H9 (cell line): ENCODE measurements at regions not wholly inside any gene's neighbourhood (a gene's known extent, or its start where the extent isn't known, plus 50 kb on each side); places are given as distances from the start of the nearest gene placed in this dataset.

Experiments used
- DNase-seq: peaks from one replicate; pipeline ENCODE4 v3.0.0-alpha.2; 2017
- H2AFZ ChIP-seq: one replicate; pipeline ENCODE4 v1.6.1; 2013; ENCODE audit warnings: mild to moderate bottlenecking, low read length, control low read depth, moderate library complexity
- H2AK5ac ChIP-seq: 2 replicates; pipeline ENCODE4 v1.6.1; 2013; ENCODE audit warnings: low read length, control low read depth, mixed read lengths; ENCODE audit not compliant: insufficient read length
- H2BK120ac ChIP-seq: one replicate; pipeline ENCODE4 v1.6.1; 2013; ENCODE audit warnings: low read depth, mild to moderate bottlenecking, low read length, control low read depth, inconsistent platforms; ENCODE audit not compliant: poor library complexity, severe bottlenecking
- H2BK12ac ChIP-seq: 2 replicates; pipeline ENCODE4 v1.6.1; 2013; ENCODE audit warnings: low read length, control low read depth, mixed read lengths, low read depth; ENCODE audit not compliant: insufficient read length
- H2BK15ac ChIP-seq: 2 replicates; pipeline ENCODE4 v1.6.1; 2013; ENCODE audit warnings: low read depth, low read length, control low read depth
- H2BK20ac ChIP-seq: one replicate; pipeline ENCODE4 v1.6.1; 2013; ENCODE audit warnings: low read depth, mild to moderate bottlenecking, low read length, control low read depth, inconsistent platforms; ENCODE audit not compliant: poor library complexity, severe bottlenecking
- H2BK5ac ChIP-seq: 2 replicates; pipeline ENCODE4 v1.6.1; 2013; ENCODE audit warnings: low read length, control low read depth, mixed read lengths; ENCODE audit not compliant: insufficient read length
- H3K14ac ChIP-seq: 2 replicates; pipeline ENCODE4 v1.6.1; 2013; ENCODE audit warnings: low read length, control low read depth; ENCODE audit not compliant: insufficient read depth
- H3K18ac ChIP-seq: 2 replicates; pipeline ENCODE4 v1.6.1; 2013; ENCODE audit warnings: low read depth, mild to moderate bottlenecking, mixed read lengths, low read length, control low read depth; ENCODE audit not compliant: insufficient read length
- H3K23ac ChIP-seq: 2 replicates; pipeline ENCODE4 v1.6.1; 2013; ENCODE audit warnings: low read length, control low read depth, mixed read lengths, low read depth; ENCODE audit not compliant: insufficient read length
- H3K23me2 ChIP-seq: 2 replicates; pipeline ENCODE4 v1.6.1; 2013; ENCODE audit warnings: low read depth, mild to moderate bottlenecking, mixed read lengths, low read length, control low read depth; ENCODE audit not compliant: insufficient read length, poor library complexity, severe bottlenecking
- H3K27ac ChIP-seq: 2 replicates; pipeline ENCODE4 v1.5.1; 2013; ENCODE audit warnings: low read length, control low read depth, mixed read lengths, low read depth; ENCODE audit not compliant: insufficient read length
- H3K27me3 ChIP-seq: 2 replicates; pipeline ENCODE4 v1.6.1; 2013; ENCODE audit warnings: low read length, control low read depth, inconsistent platforms; ENCODE audit not compliant: insufficient read depth
- H3K4ac ChIP-seq: 2 replicates; pipeline ENCODE4 v1.6.1; 2013; ENCODE audit warnings: low read depth, mild to moderate bottlenecking, control low read depth, inconsistent platforms, low read length, moderate library complexity
- H3K4me1 ChIP-seq: 2 replicates; pipeline ENCODE4 v1.6.1; 2013; ENCODE audit warnings: low read length, control low read depth, inconsistent platforms; ENCODE audit not compliant: insufficient read depth
- H3K4me2 ChIP-seq: 2 replicates; pipeline ENCODE4 v1.6.1; 2013; ENCODE audit warnings: low read length, control low read depth, mixed read lengths; ENCODE audit not compliant: insufficient read length, insufficient read depth
- H3K56ac ChIP-seq: 2 replicates; pipeline ENCODE4 v1.6.1; 2013; ENCODE audit warnings: low read depth, mild to moderate bottlenecking, mixed read lengths, low read length, control low read depth; ENCODE audit not compliant: insufficient read length
- H3K79me1 ChIP-seq: 2 replicates; pipeline ENCODE4 v1.6.1; 2013; ENCODE audit warnings: low read depth, mild to moderate bottlenecking, moderate library complexity, low read length, control low read depth, inconsistent platforms; ENCODE audit not compliant: insufficient read depth, poor library complexity, severe bottlenecking
- H3K79me2 ChIP-seq: 2 replicates; pipeline ENCODE4 v1.6.1; 2013; ENCODE audit warnings: low read length, control low read depth, inconsistent platforms; ENCODE audit not compliant: insufficient read depth
- H3K9ac ChIP-seq: 2 replicates; pipeline ENCODE4 v1.6.1; 2013; ENCODE audit warnings: low read length, control low read depth, mixed read lengths; ENCODE audit not compliant: insufficient read length; ENCODE audit errors: extremely low read depth
- H3K9me3 ChIP-seq: one replicate; pipeline ENCODE4 v1.6.1; 2013; ENCODE audit warnings: low read depth, low read length, inconsistent platforms; ENCODE audit not compliant: control insufficient read depth
- H3T11ph ChIP-seq: one replicate; pipeline ENCODE4 v1.6.1; 2013; ENCODE audit warnings: mild to moderate bottlenecking, low read length, control low read depth, inconsistent platforms
- H4K20me1 ChIP-seq: one replicate; pipeline ENCODE4 v1.6.1; 2013; ENCODE audit not compliant: control insufficient read depth, insufficient read length, insufficient read depth
- H4K5ac ChIP-seq: 2 replicates; pipeline ENCODE4 v1.6.1; 2013; ENCODE audit warnings: low read depth, mild to moderate bottlenecking, mixed read lengths, low read length, control low read depth; ENCODE audit not compliant: insufficient read length
- H4K8ac ChIP-seq: replicated peaks from 2 replicates; pipeline ENCODE4 v1.6.1; 2013; ENCODE audit warnings: low read length, control low read depth, mixed read lengths, low read depth; ENCODE audit not compliant: insufficient read length
- H4K91ac ChIP-seq: 2 replicates; pipeline ENCODE4 v1.6.1; 2013; ENCODE audit warnings: low read depth, mild to moderate bottlenecking, moderate library complexity, mixed read lengths, low read length, control low read depth; ENCODE audit not compliant: insufficient read length
- H3K27ac Mint-ChIP-seq, 3 experiments: 2 replicates in 2 of 3; 3 replicates in 1 of 3; pipeline ENCODE4 v1.8.0; 2020 to 2021; ENCODE audit warnings: mixed read lengths in 3 of 3, mild to moderate bottlenecking in 1 of 3, moderate library complexity in 1 of 3
- H3K27me3 Mint-ChIP-seq: 2 replicates; pipeline ENCODE4 v1.8.0; 2021; ENCODE audit warnings: low read depth, mild to moderate bottlenecking, moderate library complexity, mixed read lengths
- H3K36me3 Mint-ChIP-seq, 3 experiments: 2 replicates in 2 of 3; 3 replicates in 1 of 3; pipeline ENCODE4 v1.8.0; 2020 to 2021; ENCODE audit warnings: low read depth in 3 of 3, mixed read lengths in 3 of 3; ENCODE audit not compliant: insufficient read depth in 1 of 3
- H3K4me1 Mint-ChIP-seq, 2 experiments: 2 replicates each; pipeline ENCODE4 v1.8.0; 2020; ENCODE audit warnings: mixed read lengths in 2 of 2
- H3K4me3 Mint-ChIP-seq, 2 experiments: 2 replicates in 1 of 2; 3 replicates in 1 of 2; pipeline ENCODE4 v1.8.0; 2020 to 2021; ENCODE audit warnings: mild to moderate bottlenecking in 2 of 2, mixed read lengths in 2 of 2, moderate library complexity in 1 of 2
- H3K9me3 Mint-ChIP-seq, 2 experiments: 2 replicates in 1 of 2; 3 replicates in 1 of 2; pipeline ENCODE4 v1.8.0; 2020; ENCODE audit warnings: mild to moderate bottlenecking in 2 of 2, mixed read lengths in 2 of 2, moderate library complexity in 1 of 2
- WGBS: extraction: QIAGEN DNeasy Blood & Tissue Kit; methylation state at CpG from one replicate; pipeline ENCODE4 v1.1.7; 2013; ENCODE audit warnings: missing lambda C conversion rate, low lambda C conversion rate, mixed read lengths; ENCODE audit not compliant: insufficient read length; ENCODE audit errors: extremely low coverage; 5-methylcytosine and 5-hydroxymethylcytosine counted together
- TF ChIP-seq, protein P1 (sequence below): fragments of 200-600 bp; sonication (generic); conservative IDR thresholded peaks from 3 replicates; pipeline ENCODE4 v1.8.0; 2021; ENCODE audit warnings: antibody characterized with exemption, mild to moderate bottlenecking

DNA sequence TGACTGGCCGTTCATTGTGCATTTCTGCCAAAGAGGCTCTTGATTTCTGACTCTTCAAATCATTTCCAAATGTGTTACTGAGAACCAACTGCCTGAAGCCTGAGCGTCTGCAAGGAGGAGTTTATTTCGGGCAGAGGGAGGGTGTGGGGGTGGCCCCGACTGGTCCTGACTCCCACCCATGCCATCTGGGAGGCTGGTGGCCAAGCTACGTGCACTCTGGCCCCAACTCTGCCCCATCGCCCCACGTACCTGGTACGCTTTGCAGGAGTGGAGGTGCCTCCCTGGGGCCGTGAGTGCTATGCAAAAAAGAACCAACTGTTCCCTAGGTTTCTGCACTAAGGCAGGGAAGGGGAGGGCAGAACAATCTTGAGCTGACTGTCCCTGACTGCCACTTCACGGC lies 846.8 kb downstream of the BRD1 start:
- H3K23ac ChIP-seq = no peak overlapping the region
- TF ChIP-seq, protein P1, sequence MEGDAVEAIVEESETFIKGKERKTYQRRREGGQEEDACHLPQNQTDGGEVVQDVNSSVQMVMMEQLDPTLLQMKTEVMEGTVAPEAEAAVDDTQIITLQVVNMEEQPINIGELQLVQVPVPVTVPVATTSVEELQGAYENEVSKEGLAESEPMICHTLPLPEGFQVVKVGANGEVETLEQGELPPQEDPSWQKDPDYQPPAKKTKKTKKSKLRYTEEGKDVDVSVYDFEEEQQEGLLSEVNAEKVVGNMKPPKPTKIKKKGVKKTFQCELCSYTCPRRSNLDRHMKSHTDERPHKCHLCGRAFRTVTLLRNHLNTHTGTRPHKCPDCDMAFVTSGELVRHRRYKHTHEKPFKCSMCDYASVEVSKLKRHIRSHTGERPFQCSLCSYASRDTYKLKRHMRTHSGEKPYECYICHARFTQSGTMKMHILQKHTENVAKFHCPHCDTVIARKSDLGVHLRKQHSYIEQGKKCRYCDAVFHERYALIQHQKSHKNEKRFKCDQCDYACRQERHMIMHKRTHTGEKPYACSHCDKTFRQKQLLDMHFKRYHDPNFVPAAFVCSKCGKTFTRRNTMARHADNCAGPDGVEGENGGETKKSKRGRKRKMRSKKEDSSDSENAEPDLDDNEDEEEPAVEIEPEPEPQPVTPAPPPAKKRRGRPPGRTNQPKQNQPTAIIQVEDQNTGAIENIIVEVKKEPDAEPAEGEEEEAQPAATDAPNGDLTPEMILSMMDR = no peak

More for the DNA sequence above, 846.8 kb downstream of the BRD1 start:
- no peak overlapping the region for H3T11ph ChIP-seq
- H2BK5ac ChIP-seq = no peak overlapping the region
- no peak overlapping the region for H3K27ac Mint-ChIP-seq
- H3K9ac ChIP-seq = no peak overlapping the region
- no peaks in the 10 kb centered on the region for H3K79me1 ChIP-seq
- no peaks in the 10 kb centered on the region for H3K4me1 ChIP-seq
- H3K18ac ChIP-seq = no peak overlapping the region
- H2BK12ac ChIP-seq = no peak overlapping the region
- no peak overlapping the region for H3K4ac ChIP-seq
- H3K56ac ChIP-seq = no peak overlapping the region
- no peak overlapping the region for H3K4me2 ChIP-seq
- H2AFZ ChIP-seq = no peak overlapping the region
- no peak overlapping the region for H4K91ac ChIP-seq
- no peak overlapping the region for H4K5ac ChIP-seq
- no peak overlapping the region for H2AK5ac ChIP-seq
- H3K36me3 Mint-ChIP-seq = peaks cover 2 to 8% (median 2%) of the 10 kb centered on the region in 3 experiments; a peak in 5 of 7 replicates
- no peaks in the 10 kb centered on the region for H4K20me1 ChIP-seq
- no peak overlapping the region for H3K4me3 Mint-ChIP-seq
- no peak overlapping the region for H3K27ac ChIP-seq
- H3K9me3 Mint-ChIP-seq = peaks cover 10 to 11% of the 10 kb centered on the region in 2 experiments
- H3K27me3 Mint-ChIP-seq = peaks cover 8% of the 10 kb centered on the region
- no peaks in the 10 kb centered on the region for H3K9me3 ChIP-seq
- H3K79me2 ChIP-seq = no peaks in the 10 kb centered on the region
- no peak overlapping the region for H2BK20ac ChIP-seq
- no peak overlapping the region for H2BK120ac ChIP-seq
- no peak overlapping the region for H4K8ac ChIP-seq
- no peaks in the 10 kb centered on the region for H3K27me3 ChIP-seq
- H2BK15ac ChIP-seq = no peak overlapping the region
- WGBS = no CpG with 5 or more reads among the region's 10 CpGs
- H3K4me1 Mint-ChIP-seq = no peaks in the 10 kb centered on the region
- H3K14ac ChIP-seq = no peak overlapping the region
- DNase-seq = peak; percentile 15
- H3K23me2 ChIP-seq = no peaks in the 10 kb centered on the region
